GM11168 (cell line): ENCODE measurements at regions not wholly inside any gene's neighbourhood (a gene's known extent, or its start where the extent isn't known, plus 50 kb on each side); places are given as distances from the start of the nearest gene placed in this dataset.
"Not testable (repeated sequence)": the region's sequence is repeated elsewhere in the genome, so short reads cannot be mapped to it uniquely, and the experiment has no call there.

Experiments
- in situ Hi-C: fragments of 300-500 bp; cut with MboI; formaldehyde crosslinking; loops from one replicate; pipeline ENCODE4 v1.12.0; 2022; ENCODE audit warnings: low sequenced_read_pairs; ENCODE audit not compliant: unreplicated experiment

DNA sequence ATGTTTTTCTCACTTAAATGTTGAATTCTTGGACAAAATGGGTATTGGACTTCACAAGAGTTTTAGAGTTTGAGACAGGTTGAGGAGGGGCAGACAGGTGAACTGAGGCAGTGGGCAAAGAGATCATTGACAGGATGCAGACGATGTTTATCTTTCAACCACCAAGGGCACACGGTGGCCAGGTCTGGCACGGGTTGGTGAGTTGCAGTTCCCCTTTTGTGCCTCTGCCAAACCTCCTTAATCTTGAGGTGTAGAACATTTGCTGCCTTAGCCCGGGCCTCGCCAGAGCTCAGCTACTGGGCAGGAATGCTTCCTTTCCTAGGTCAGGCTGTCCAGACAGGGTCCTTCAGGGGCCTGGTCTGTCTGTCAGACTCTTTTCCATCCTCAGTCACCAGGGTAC lies 567.4 kb upstream of the SOX9 start:
- in situ Hi-C loops, result no loop called here

DNA sequence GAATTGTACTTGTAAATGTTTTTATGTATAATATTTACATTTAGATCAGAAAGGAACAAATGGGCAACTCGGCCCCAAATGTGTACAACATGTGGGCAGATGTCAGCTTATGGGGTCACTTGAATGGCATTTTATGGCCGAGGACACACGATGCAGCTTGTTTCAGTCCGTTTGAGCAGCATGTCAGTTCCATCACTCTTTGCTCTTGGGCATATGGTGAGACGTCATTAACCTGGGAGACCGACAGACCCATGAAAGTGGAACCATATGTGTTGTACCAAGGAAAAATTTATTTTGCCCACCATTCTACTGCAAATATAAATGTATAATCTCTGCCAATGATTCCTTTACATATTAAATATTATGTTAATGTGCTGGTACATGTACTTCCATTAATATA lies 561.9 kb upstream of the SOX9 start:
- in situ Hi-C loops, result no loop called here

DNA sequence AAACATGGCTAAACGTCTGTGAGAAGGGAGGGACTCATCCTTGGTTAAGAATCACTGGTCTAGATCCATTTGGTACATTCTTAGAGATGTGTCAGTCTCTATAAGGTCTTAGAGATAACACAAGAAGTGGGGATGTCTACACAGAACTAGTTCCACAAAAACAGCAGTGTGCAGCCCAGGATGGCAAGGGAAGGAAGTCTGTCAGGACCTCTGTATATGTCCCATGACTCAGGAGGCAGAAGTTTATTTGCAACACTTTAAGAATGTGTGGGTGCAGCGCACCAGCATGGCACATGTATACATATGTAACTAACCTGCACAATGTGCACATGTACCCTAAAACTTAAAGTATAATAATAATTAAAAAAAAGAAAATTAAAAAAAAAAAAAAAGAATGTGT lies 548.5 kb upstream of the SOX9 start:
- in situ Hi-C loops, result no loop called here

DNA sequence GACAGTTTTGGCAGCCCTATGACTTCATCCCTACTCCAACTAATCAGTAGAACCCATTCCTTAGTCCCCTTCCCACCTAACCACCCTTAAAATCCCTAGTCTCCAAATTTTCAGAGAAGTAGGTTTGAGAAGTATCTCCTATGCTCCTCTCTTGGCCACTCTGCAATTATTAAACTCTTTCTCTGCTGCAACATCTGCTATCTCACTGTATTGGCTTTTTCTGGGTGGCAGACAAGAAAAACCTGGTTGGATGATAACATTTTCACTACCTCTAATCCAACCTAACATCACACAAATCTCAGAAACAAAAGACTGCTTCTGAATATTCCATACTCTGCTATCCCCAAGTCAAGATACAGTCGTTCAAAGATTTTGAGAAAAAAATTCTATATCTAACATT lies 542.4 kb upstream of the SOX9 start:
- in situ Hi-C loops, result no loop called here

DNA sequence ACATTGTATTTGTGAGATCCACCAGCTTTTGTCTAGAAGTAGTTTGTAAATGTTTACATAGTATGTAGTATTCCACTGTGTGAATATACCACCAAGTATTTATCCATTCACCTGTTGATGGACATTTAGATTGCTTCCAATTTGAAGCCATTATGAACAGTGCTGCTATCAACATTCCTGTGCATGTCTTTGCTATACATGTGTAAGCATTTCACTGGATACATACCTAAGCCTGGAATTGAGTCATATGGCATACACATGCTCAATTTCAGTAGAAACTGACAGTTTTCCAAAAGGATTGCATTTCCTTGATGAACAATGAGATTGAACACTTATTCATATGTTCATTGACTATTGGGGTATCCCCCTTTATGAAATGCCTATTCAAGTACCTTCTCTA lies 540.6 kb upstream of the SOX9 start:
- in situ Hi-C loops, result no loop called here

DNA sequence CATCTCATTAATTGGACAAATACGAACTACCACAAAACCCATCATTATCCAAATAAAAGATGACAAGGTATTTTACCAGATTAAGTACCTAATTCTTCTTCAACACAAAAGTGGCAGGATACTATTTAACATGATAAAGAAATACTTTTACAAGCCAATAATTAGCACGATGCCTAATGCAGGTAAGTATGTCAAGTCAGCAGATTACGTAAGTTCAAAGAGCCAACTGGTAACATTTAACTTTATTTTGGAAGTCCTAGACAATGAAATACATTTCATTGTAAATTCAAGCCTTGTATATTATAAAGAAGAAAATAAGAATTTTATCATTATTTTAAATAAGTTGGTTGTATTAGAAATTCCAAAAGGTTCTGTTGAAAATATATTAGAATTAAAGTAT lies 535.3 kb upstream of the SOX9 start:
- in situ Hi-C loops, result no loop called here

DNA sequence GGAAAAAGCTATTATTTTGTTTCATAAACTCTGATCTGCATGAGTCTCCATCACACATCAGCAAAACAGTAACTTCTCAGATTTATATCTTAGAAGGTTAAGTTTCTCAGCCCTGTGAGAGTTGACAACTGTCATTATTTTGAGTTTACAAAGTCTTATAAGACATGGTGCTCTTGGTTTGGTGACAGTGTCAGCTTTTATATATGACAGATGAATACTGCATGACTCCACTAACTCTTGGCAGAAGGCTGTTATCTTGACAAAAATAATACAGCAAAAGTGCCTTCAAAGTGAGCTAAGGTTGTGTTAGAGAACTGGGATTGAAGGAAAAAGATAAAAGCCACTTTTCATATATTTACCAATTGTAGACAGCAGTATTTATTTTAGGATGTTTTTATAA lies 528.4 kb upstream of the SOX9 start:
- in situ Hi-C loops, result no loop called here

DNA sequence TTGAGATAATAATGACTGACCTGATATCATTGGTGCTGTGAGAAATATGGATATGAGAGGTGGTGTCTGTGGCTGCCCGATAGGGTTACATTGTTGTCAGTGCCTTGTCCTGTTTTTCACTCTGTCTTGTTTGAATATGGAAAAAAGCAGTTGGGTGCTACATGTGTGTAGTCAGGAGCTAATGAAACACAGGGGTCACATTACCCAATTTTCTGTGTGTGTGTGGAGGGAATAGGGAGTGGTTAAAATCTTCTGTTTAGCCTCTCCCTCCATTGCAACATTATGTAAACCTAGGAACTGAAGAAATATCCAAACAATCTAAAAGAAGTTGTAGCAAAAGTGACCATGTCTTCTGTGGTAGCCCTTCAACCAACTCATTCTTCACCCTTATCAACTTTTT lies 527.7 kb upstream of the SOX9 start:
- in situ Hi-C loops, result no loop called here

DNA sequence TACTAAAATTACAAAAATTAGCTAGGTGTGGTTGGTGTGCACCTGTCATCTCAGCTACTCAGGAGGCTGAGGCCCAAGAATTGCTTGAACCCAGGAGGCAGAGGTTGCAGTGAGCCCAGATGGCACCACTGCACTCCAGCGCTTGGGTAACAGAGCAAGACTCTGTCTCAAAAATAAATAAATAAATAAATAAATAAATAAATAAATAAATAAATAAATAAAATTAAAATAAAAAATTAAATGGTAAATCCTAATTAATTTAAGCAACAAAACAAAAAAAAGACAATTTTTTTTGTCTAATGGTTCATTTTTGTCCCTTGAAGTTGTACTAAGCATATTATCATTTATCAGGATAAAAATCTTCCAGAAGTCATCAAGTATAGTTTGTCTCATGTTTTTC lies 521.2 kb upstream of the SOX9 start:
- in situ Hi-C loops, result not testable (repeated sequence)

DNA sequence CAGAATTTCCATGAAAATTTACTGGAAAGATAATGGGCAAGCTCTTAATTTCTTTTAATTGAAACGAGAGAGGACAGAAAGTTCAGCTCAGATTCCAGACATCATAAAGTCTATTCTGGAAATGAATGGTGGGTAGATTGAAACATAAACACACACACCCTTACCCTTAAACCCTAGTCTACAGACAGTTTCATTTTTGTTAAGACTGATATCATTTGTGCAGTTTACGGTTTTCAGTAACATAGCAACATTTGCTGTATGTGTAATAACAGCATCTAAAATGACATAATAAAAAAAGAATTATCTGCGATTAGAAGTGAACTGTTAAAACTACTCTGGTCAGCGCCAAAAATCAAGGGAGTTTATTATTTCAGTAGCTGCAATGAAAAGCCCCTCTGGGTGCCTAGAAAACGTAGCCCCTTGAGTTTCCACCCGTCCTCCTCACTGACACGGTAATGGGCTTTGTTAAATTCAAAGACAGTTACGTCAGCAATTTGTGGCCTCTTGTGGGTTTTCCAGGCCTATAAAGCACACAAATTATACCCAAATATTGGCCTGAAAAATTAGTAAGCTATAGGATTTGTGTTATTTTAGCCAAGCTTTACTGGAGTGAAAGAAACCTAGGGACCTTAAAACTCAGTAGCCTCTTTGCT lies 520.6 kb upstream of the SOX9 start:
- in situ Hi-C loops, result no loop called here

DNA sequence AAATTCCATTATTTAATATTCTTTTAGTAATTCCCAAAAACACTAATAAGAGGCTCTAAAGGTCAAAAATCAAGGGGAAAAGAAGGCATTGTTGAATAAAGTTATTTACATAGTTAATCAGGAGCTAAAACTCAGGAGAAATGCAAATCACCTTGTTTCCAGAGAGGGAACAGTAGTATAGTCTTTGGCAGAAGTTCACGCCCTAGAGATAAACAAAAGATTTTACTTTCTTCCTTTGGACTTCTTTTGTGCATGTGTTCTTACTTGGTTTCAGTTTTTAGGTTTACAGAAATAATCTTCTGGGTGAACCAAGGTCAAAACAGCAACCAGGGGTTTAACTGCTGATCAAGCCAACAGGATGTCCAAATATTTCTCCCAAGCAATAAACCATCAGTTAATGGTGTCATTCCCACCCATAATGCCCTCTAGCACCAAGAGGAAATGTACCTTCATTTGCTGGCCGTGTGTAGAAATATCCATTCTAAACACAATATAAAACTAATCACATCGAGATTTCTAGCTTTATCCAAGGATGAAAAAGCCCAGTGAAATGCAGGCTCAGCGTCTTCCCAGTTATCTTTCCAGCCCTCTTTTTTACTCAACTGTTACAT lies 518.8 kb upstream of the SOX9 start:
- in situ Hi-C loops, result no loop called here

DNA sequence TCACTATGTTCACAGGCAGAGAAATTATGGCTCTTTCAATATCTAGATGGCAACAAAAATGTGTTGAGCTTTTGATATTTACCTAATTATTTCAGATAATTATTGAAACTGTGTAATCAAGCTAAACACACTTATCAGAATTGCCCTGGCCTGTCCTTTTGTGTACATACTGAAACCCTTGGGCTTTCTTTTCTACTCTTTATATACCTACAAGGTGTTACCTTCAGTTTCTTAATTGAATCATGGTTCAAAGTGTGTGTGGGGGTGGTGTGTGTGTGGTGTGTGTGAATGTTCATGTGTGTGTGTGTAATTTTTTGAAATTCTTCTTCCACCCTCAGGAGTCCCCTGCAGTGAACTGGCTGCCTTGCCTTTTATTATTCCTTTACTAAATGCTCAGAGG lies 506.8 kb upstream of the SOX9 start:
- in situ Hi-C loops, result no loop called here

DNA sequence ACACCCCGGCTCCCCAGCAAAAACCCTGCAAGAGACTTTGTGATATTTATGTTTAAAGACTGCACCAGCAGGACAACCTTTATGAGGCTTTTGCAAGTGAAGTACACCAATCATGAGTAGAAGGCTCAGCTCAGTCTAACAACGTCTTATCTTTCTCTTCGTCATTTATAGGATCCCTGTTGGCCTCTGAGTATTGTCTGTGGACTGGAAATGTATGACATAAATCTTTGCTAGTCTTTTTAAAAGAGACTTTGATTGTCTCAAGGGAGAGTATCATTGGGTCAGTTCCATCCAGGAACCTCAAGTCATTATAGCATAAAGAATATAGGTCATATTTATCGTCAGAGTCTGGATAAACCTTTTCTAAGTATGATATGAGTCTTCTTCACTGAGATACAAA lies 505.0 kb upstream of the SOX9 start:
- in situ Hi-C loops, result no loop called here

DNA sequence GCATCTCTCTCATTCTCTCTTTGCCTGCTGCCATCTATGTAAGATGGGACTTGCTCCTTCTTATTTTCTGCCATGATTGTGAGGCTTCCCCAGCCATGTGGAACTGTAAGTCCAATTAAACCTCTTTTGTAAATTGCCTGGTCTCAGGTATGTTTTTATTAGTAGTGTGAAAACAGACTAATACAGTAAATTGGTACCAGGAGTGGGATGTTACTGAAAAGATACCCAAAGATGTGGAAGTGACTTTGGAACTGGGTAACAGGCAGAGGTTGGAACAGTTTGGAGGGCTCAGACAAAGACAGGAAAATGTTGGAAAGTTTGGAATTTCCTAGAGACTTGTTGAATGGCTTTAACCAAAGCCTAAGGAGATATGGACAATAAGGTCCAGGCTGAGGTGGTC lies 503.1 kb upstream of the SOX9 start:
- in situ Hi-C loops, result not testable (repeated sequence)

DNA sequence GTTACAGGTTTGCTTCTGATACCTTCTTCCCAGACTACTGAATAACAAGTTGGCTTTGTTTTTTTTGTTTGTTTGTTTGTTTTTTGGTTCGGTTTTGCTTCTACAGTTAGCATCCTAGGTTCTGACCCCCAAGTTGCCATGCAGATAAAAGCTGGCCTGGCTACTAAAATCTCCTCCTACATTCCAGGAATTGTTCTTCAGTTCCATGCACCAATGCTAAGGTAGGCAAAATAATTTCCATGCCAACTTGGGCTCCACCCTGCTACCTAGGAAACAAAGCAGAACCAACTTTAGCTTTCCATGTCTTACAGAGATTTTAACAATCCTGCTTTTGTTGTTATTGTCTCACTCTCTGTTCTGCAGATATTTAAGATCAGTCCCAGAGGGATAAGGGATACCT lies 495.5 kb upstream of the SOX9 start:
- in situ Hi-C loops, result no loop called here

DNA sequence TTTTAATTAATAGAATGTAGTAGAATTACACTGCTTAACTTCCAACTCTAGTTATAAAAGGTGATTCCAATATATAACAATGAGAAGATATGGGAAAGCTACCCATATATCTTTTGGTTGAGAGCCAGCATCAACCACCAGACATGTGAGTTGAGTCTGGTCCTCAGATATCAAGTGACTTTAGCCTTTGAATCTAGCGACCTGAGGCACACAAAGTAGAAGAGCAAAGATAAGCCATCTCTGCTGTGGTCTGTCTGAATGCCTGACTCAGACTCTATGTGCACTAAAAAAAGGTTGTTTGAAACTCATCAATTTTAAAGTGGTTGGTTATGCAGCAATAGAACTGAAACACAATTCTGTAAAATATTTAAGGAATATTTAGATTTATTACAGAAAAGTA lies 492.5 kb upstream of the SOX9 start:
- in situ Hi-C loops, result no loop called here

DNA sequence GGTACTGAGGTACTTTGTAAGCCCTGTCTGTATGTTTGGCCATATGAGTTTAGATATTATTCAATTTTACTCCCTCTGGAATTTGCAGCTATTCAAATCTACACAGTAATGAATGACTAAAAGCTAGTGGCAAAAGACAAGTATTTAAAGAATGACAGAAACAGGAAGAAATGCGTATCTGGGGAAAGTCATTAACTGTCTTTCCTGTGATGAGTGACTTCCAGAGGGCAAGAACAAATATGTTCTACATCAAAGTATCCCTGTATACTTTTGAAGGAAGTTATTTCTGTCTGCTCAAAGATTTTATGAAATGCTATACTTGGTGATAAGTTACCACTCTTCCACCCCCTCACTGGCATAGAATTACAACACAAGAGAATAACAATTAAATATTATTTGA lies 489.3 kb upstream of the SOX9 start:
- in situ Hi-C loops, result no loop called here

DNA sequence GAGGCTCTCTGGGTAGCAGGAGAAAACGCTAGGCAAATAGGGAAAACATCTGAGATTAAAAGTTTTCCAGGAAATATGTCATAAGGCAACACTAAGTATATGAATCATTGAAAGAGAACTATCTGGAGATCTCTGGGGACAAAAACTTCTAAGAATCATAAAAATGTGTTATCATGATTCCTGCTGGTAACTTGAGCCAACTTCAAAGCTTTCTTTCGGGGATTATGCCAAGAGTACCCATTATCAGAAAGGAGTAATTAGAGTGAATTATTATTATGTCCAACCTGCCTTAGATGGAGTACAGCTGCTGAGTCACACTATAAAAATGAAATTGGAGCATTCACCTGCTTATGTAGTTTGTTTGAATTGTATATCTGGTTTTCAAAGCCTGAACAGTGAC lies 488.5 kb upstream of the SOX9 start:
- in situ Hi-C loops, result no loop called here

DNA sequence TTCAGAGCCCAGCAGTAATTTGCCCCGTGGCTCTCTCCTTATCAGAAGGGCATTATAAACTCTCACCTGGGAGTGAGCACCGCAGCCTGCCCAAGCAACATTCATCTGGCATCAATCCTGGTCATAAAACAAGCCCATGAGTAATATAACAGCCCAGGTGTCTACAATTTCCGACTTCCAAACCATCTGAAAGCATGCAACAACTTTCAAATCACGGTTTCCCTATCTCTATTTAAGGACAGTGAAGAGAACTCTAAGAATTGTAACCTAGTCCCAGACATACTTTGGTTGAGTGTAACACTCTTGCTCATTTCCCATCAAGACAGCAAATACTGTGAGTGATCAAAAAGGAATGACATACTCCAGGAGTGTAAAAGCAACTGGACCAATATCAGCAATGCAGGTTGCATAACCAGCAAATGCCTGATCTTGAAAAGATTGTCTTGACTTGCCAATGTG lies 487.4 kb upstream of the SOX9 start:
- in situ Hi-C loops, result no loop called here

DNA sequence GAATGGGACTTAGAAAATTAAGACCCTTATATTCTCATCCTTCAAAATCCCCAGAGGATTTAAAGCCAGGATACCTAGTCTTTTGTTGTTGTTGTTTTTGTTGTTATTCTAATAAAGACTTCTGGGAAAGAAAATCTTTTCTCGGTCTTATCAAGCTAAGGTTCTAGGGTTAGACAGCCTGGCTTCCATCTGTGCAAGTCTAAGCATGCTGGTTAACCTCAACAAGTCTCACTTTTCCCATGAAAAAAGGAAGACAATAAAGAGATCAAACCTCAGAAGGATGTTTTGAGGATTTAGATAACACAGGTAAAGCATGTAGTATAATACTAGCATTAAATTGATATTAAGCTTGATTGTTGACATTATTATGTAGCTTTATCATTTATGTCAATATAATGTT lies 486.4 kb upstream of the SOX9 start:
- in situ Hi-C loops, result no loop called here

DNA sequence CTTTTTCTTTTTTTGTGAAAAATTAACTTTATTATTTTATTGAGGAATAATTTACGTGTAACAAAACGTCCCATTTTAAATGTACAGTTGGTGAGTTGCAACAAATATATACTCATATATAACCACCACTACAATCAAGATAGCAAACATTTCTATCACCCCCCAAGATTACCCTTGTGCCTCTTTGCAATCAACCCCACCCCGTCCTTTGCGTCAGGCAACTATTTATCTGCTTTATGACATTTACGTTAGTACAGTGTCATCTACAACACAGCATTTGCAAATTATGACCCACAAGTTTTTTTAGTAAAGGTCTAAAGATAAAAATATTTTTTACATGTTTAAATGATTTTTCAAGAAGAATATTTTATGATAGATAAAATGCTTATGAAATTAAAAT lies 485.6 kb upstream of the SOX9 start:
- in situ Hi-C loops, result no loop called here

DNA sequence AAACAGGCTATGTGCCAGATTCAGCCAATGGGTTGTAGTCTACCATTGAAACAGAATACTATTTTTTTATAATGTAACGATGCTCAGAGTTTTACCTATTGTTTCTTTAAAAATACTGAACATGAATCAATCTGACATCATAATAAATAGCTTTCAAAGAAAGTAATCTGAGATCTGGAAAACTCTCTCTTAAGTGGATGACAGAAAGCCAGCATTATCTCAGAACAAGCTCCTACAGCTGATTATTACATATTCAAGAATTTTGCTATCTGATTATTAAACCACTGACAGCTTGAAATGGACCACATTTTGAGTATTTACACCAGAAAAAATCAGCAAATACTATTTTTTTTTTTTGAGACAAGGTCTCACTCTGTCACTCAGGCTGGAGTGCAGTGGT lies 484.2 kb upstream of the SOX9 start:
- in situ Hi-C loops, result no loop called here
